ENCODE measurements at regions not wholly inside any gene's neighbourhood (a gene's known extent, or its start where the extent isn't known, plus 50 kb on each side); places are given as distances from the start of the nearest gene placed in this dataset.

GRCh38 chr3:90016555-90016954 lies 909.1 kb downstream of the EPHA3 start:
- TF ChIP-seq, protein P1, sequence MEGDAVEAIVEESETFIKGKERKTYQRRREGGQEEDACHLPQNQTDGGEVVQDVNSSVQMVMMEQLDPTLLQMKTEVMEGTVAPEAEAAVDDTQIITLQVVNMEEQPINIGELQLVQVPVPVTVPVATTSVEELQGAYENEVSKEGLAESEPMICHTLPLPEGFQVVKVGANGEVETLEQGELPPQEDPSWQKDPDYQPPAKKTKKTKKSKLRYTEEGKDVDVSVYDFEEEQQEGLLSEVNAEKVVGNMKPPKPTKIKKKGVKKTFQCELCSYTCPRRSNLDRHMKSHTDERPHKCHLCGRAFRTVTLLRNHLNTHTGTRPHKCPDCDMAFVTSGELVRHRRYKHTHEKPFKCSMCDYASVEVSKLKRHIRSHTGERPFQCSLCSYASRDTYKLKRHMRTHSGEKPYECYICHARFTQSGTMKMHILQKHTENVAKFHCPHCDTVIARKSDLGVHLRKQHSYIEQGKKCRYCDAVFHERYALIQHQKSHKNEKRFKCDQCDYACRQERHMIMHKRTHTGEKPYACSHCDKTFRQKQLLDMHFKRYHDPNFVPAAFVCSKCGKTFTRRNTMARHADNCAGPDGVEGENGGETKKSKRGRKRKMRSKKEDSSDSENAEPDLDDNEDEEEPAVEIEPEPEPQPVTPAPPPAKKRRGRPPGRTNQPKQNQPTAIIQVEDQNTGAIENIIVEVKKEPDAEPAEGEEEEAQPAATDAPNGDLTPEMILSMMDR (IDR thresholded peaks at IDR 0.05) = no peak
- no peak for TF ChIP-seq POLR2A (IDR thresholded peaks at IDR 0.05)
